HepG2 (cell line): ENCODE measurements at regions not wholly inside any gene's neighbourhood (a gene's known extent, or its start where the extent isn't known, plus 50 kb on each side); places are given as distances from the start of the nearest gene placed in this dataset.

Experiments
- ATF3 ChIP-seq: sonication (generic); formaldehyde crosslinking; IDR thresholded peaks from 2 replicates; pipeline ENCODE4 v1.4.0; 2020; ENCODE audit warnings: missing genetic modification reagents
- ELF1 ChIP-seq: sonication (generic); formaldehyde crosslinking; IDR thresholded peaks from 2 replicates; pipeline ENCODE4 v1.4.0; 2020; ENCODE audit warnings: missing genetic modification reagents
- ESRRA ChIP-seq: sonication (generic); formaldehyde crosslinking; IDR thresholded peaks from 2 replicates; pipeline ENCODE4 v1.5.1; 2020; ENCODE audit warnings: mild to moderate bottlenecking, low read depth, missing genetic modification reagents
- FOXK2 ChIP-seq: fragments of 450-650 bp; IDR thresholded peaks from 2 replicates; pipeline ENCODE4 v1.6.1; 2016
- KDM6A ChIP-seq: IDR thresholded peaks from 2 replicates; pipeline ENCODE4 v1.6.1; 2016; ENCODE audit warnings: low read depth
- MAZ ChIP-seq, 2 experiments: sonication (generic) in 1 of 2; formaldehyde crosslinking in 1 of 2; IDR thresholded peaks; 2 replicates each; pipeline versions ENCODE4 v1.5.0 to v1.6.1; 2012 to 2020; ENCODE audit warnings: low read depth in 2 of 2, mild to moderate bottlenecking in 2 of 2, borderline replicate concordance in 1 of 2, improper control_type of control experiment in 1 of 2, low read length in 1 of 2, missing genetic modification reagents in 1 of 2, moderate library complexity in 1 of 2
- SP4 ChIP-seq: sonication (generic); formaldehyde crosslinking; IDR thresholded peaks from 2 replicates; pipeline ENCODE4 v1.8.1; 2023; ENCODE audit warnings: mild to moderate bottlenecking, missing genetic modification reagents
- SRSF4 ChIP-seq: fragments of 200-400 bp; formaldehyde crosslinking; IDR thresholded peaks from one replicate; pipeline ENCODE4 v1.6.1; 2018; ENCODE audit warnings: mild to moderate bottlenecking, low read depth, low read length, moderate library complexity; ENCODE audit not compliant: poor library complexity, severe bottlenecking
- TMF1 ChIP-seq: sonication (generic); formaldehyde crosslinking; IDR thresholded peaks from 2 replicates; pipeline ENCODE4 v1.8.1; 2022; ENCODE audit warnings: low read depth, missing genetic modification reagents
- ZNF720 ChIP-seq: sonication (generic); formaldehyde crosslinking; IDR thresholded peaks from 2 replicates; pipeline ENCODE4 v1.4.0; 2020; ENCODE audit warnings: missing genetic modification reagents
- ZZZ3 ChIP-seq: sonication (generic); formaldehyde crosslinking; IDR thresholded peaks from 2 replicates; pipeline ENCODE4 v1.4.0; 2020; ENCODE audit warnings: missing genetic modification reagents, mild to moderate bottlenecking, borderline replicate concordance
- TF ChIP-seq, protein P1 (sequence below): sonication (generic); formaldehyde crosslinking; IDR thresholded peaks from 2 replicates; pipeline ENCODE4 v1.4.0; 2020; ENCODE audit warnings: missing genetic modification reagents

- TF ChIP-seq ZZZ3 (CRISPR knock-in tag) (no peak), TMF1 (no peak), FOXK2 (no peak), KDM6A (CRISPR knock-in tag) (no peak), ATF3 (no peak), SRSF4 (no peak), ZNF720 (no peak), MAZ (IDR thresholded peaks at IDR 0.05; ENCODE audit: borderline replicate concordance, low read depth, low read length) (no peak), MAZ (CRISPR knock-in tag; IDR thresholded peaks at IDR 0.05; ENCODE audit: low read depth) (no peak), ESRRA (no peak), SP4 (CRISPR knock-in tag) (no peak), ELF1 (CRISPR knock-in tag) (no peak)
- TF ChIP-seq, protein P1, sequence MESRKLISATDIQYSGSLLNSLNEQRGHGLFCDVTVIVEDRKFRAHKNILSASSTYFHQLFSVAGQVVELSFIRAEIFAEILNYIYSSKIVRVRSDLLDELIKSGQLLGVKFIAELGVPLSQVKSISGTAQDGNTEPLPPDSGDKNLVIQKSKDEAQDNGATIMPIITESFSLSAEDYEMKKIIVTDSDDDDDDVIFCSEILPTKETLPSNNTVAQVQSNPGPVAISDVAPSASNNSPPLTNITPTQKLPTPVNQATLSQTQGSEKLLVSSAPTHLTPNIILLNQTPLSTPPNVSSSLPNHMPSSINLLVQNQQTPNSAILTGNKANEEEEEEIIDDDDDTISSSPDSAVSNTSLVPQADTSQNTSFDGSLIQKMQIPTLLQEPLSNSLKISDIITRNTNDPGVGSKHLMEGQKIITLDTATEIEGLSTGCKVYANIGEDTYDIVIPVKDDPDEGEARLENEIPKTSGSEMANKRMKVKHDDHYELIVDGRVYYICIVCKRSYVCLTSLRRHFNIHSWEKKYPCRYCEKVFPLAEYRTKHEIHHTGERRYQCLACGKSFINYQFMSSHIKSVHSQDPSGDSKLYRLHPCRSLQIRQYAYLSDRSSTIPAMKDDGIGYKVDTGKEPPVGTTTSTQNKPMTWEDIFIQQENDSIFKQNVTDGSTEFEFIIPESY (CRISPR knock-in tag) = no peak
Observed at GRCh38 chr3:152121270-152121636, 147.5 kb upstream of the MBNL1 start.
